Lung (tissue), 11 donors: ENCODE measurements at regions not wholly inside any gene's neighbourhood (a gene's known extent, or its start where the extent isn't known, plus 50 kb on each side); places are given as distances from the start of the nearest gene placed in this dataset.

Source experiments
- ATAC-seq: fragments of 200-7000 bp; cut with Tn5 transposase; one replicate; pipeline ENCODE4 v1.9.1; 2020; ENCODE audit warnings: moderate number of reproducible peaks; ENCODE audit not compliant: insufficient read depth, low FRiP score
- DNase-seq, 3 donors: peaks; one replicate each; pipeline ENCODE4 v3.0.0-alpha.2; 2013 to 2017
- H3K27ac ChIP-seq, 2 donors: one replicate each; pipeline ENCODE4 v1.5.1; 2013; ENCODE audit warnings: mild to moderate bottlenecking in 2 of 2, moderate library complexity in 2 of 2, control low read depth in 1 of 2, inconsistent platforms in 1 of 2, low read depth in 1 of 2, low read length in 1 of 2
- H3K27me3 ChIP-seq, 3 donors: one replicate each; pipeline ENCODE4 v1.5.1; 2013; ENCODE audit warnings: low read length in 2 of 3; ENCODE audit not compliant: control insufficient read depth in 3 of 3, insufficient read depth in 3 of 3
- H3K36me3 ChIP-seq, 4 donors: one replicate each; pipeline ENCODE4 v1.5.1; 2013; ENCODE audit warnings: low read length in 4 of 4, mild to moderate bottlenecking in 1 of 4, moderate library complexity in 1 of 4; ENCODE audit not compliant: control insufficient read depth in 4 of 4, insufficient read depth in 4 of 4
- H3K4me1 ChIP-seq, 5 donors: one replicate each; pipeline ENCODE4 v1.5.1; 2013; ENCODE audit warnings: low read length in 5 of 5, mild to moderate bottlenecking in 2 of 5, moderate library complexity in 1 of 5; ENCODE audit not compliant: control insufficient read depth in 5 of 5, insufficient read depth in 5 of 5
- H3K4me3 ChIP-seq: one replicate; pipeline ENCODE4 v1.5.1; 2013; ENCODE audit warnings: mild to moderate bottlenecking, control low read depth, moderate library complexity
- H3K9ac ChIP-seq, 2 donors: one replicate each; pipeline ENCODE4 v1.5.1; 2013; ENCODE audit warnings: low read length in 2 of 2, control low read depth in 1 of 2; ENCODE audit not compliant: insufficient read depth in 1 of 2
- H3K9me3 ChIP-seq, 4 donors: one replicate each; pipeline ENCODE4 v1.5.1; 2013; ENCODE audit warnings: low read length in 3 of 4, mild to moderate bottlenecking in 1 of 4, moderate library complexity in 1 of 4; ENCODE audit not compliant: control insufficient read depth in 4 of 4, insufficient read depth in 3 of 4
- CTCF ChIP-seq: IDR thresholded peaks from 2 replicates; pipeline ENCODE4 v1.5.1; 2012; ENCODE audit warnings: mild to moderate bottlenecking; ENCODE audit errors: control extremely low read depth, extremely low read depth
- WGBS, 2 donors: extraction: QIAGEN DNeasy Blood & Tissue Kit; methylation state at CpG; one replicate each; pipeline ENCODE4 v1.1.7; 2013; 5-methylcytosine and 5-hydroxymethylcytosine counted together
- donor health status: control.
- donor health status: control.
- donor health status: Bipolar disorder and iron deficiency.
- donor health status: healthy.
- donor health status: DM: yes; HTN: yes; CAD: no.

DNA sequence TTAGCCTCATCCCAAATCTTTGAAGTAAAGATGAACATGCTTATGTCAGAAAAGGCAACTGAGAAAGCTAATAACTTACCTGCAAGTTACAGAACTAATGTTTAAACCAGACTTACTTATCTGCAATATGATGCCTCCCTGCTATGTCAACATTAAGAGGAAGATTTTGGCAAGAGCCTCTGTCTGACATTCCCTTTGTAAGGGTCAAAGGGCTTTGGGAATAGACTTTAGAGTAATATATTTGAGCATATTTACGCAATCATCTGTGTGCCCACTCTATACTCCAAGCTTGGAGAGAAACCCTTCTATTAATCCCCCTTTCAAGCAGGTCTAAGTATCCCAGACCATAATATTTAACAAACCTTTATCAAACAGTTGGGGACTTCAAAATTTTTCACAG lies 389.4 kb downstream of the NPIPA8 start:
- ATAC-seq, result no peak
- Histone ChIP-seq H3K27me3 (no peaks in the 10 kb centered on the region), H3K4me3 (no peak overlapping the region)

DNA sequence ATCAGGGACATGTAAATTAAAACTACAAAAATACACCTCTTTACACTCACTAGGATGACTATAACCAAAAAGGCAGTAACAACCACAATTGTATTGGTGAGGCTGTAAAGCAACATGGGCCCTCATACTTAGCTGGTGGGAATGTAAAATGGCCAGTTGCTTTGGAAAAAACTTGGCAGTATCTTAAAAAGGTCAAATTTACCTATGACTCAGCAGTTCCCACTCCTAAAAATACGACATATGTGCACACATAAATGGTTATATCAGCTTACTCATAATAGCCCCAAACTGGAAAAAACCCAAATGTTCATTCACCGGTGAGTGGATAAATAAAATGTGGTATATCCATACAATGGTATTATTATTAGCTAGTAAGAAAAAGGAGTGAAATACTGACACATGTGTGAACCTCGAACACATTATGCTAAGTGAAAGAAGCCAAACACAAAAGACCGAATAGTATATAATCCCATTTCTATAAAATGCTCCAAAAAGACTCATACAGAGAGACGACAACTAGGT lies 391.4 kb downstream of the NPIPA8 start:
- Histone ChIP-seq H3K36me3 (no peaks in the 10 kb centered on the region), H3K27me3 (no peaks in the 10 kb centered on the region), H3K9me3 (no peaks in the 10 kb centered on the region), H3K4me3 (no peak overlapping the region), H3K4me1 (no peaks in the 10 kb centered on the region), H3K27ac (no peak overlapping the region), H3K9ac (no peak overlapping the region)
- WGBS, 2 donors, result 80 to 87% methylated on average over 5 of the region's 5 CpGs
- TF ChIP-seq CTCF, result no peak
- no peak for ATAC-seq
- DNase-seq, result no peak

More for the DNA sequence above, 389.4 kb downstream of the NPIPA8 start:
- TF ChIP-seq CTCF, result no peak
- Histone ChIP-seq H3K9me3 (no peaks in the 10 kb centered on the region), H3K36me3 (no peaks in the 10 kb centered on the region), H3K9ac (no peak overlapping the region), H3K27ac (no peak overlapping the region), H3K4me1 (no peaks in the 10 kb centered on the region)
- no peak for DNase-seq
- WGBS, 2 donors, result 76 to 88% methylated on average over 1 of the region's 1 CpG

DNA sequence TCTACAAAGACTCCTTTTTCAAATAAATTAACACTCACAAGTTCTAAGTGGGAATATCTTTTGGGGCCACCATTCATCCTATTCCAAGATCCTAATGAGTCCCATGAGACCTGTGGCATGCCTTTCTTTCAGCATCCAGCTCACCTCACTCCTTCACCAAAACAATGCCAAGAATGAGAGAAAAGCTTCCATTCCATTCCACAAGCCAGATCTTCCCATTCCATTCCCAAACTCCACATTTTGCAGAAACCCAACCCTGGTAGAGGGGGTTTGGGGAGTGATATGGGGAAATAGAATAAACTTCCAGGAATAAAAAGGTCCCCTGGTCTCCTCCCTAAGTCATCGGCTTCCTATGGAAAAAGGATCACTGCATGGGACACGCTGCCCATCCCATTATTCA lies 392.2 kb downstream of the NPIPA8 start:
- no peak overlapping the region for H3K4me3 ChIP-seq
- H3K27ac ChIP-seq, result no peak overlapping the region
- 85 to 88% methylated on average over 2 of the region's 2 CpGs for WGBS, 2 donors
- H3K4me1 ChIP-seq, result no peaks in the 10 kb centered on the region
- DNase-seq (no peak), ATAC-seq (no peak)
- H3K27me3 ChIP-seq, result no peaks in the 10 kb centered on the region
- H3K9me3 ChIP-seq, result no peaks in the 10 kb centered on the region
- no peak overlapping the region for H3K9ac ChIP-seq
- TF ChIP-seq CTCF, result no peak
- no peaks in the 10 kb centered on the region for H3K36me3 ChIP-seq

GRCh38 chr16:17942067-17942466 lies 394.5 kb downstream of the NPIPA8 start:
- WGBS, 2 donors, result 90% methylated on average over 12 of the region's 12 CpGs
- Histone ChIP-seq H3K4me1 (no peaks in the 10 kb centered on the region), H3K27ac (no peak overlapping the region), H3K36me3 (no peaks in the 10 kb centered on the region), H3K4me3 (no peak overlapping the region), H3K9me3 (no peaks in the 10 kb centered on the region), H3K27me3 (no peaks in the 10 kb centered on the region), H3K9ac (no peak overlapping the region)
- no peak for TF ChIP-seq CTCF
- ATAC-seq (no peak), DNase-seq (no peak)
